ENCODE measurements at regions not wholly inside any gene's neighbourhood (a gene's known extent, or its start where the extent isn't known, plus 50 kb on each side); places are given as distances from the start of the nearest gene placed in this dataset.

GRCh38 chr12:39188689-39189088, 254.2 kb downstream of the KIF21A start:
- TF ChIP-seq MAX (IDR thresholded peaks at IDR 0.05): no peak
- no peak for TF ChIP-seq CTCF (IDR thresholded peaks at IDR 0.05; ENCODE audit: low read depth, low read length, missing input control)
- no peak for TF ChIP-seq TAF1 (conservative IDR thresholded peaks at IDR 0.05)
- TF ChIP-seq REST (IDR thresholded peaks at IDR 0.05): no peak
- no peak for TF ChIP-seq RXRA (IDR thresholded peaks at IDR 0.05)
- no peak for TF ChIP-seq GABPA (IDR thresholded peaks at IDR 0.05 in 1 of 2, conservative IDR thresholded peaks at IDR 0.05 in 1 of 2)
- no peak for TF ChIP-seq JUND (IDR thresholded peaks at IDR 0.05)
- no peak for TF ChIP-seq RAD21 (IDR thresholded peaks at IDR 0.05)
- TF ChIP-seq YY1 (IDR thresholded peaks at IDR 0.05): no peak
- TF ChIP-seq FOXA2 (IDR thresholded peaks at IDR 0.05): no peak
- no peak for TF ChIP-seq SP1 (IDR thresholded peaks at IDR 0.05)
- no peak for TF ChIP-seq FOXA1 (IDR thresholded peaks at IDR 0.05)
- no peak for TF ChIP-seq HNF4A (conservative IDR thresholded peaks at IDR 0.05)

Measured in liver (tissue), 3 donors.